GM18505 (cell line): ENCODE measurements at regions not wholly inside any gene's neighbourhood (a gene's known extent, or its start where the extent isn't known, plus 50 kb on each side); places are given as distances from the start of the nearest gene placed in this dataset.

Source experiments
- ATAC-seq: cut with Tn5 transposase; IDR thresholded peaks from one replicate; pipeline ENCODE4 v1.9.1; 2021; ENCODE audit not compliant: unreplicated experiment
- POLR2A ChIP-seq: IDR thresholded peaks from 4 replicates; pipeline ENCODE4 v1.6.1; 2011; ENCODE audit warnings: borderline replicate concordance; ENCODE audit not compliant: insufficient read depth, insufficient read length; ENCODE audit errors: extremely low read depth

GRCh38 chr4:124977045-124977444 is 264.5 kb upstream of the ANKRD50 start:
- no peak for TF ChIP-seq POLR2A
- no peak for ATAC-seq

GRCh38 chr4:124974152-124974551 is 261.6 kb upstream of the ANKRD50 start:
- ATAC-seq, result no peak
- TF ChIP-seq POLR2A, result no peak

DNA sequence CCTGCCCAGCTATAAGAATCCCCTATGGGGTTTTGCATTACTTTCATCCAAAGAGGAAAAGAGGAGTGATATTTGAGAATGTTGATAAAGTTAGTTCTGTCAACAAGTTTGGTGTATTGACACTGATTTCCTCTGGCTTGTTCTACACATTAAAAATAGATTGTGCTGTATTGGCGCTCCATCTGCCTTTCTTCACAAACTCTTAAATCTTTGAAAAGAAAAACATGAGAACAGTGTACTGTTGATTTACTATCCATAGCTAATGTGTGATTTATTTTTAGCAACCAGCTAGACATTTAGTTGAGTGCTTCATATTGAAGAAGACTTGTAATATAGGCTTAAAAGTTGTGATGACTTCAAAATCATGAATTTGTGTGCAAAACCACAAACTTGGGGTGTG is 261.2 kb upstream of the ANKRD50 start:
- ATAC-seq, result no peak
- no peak for TF ChIP-seq POLR2A

DNA sequence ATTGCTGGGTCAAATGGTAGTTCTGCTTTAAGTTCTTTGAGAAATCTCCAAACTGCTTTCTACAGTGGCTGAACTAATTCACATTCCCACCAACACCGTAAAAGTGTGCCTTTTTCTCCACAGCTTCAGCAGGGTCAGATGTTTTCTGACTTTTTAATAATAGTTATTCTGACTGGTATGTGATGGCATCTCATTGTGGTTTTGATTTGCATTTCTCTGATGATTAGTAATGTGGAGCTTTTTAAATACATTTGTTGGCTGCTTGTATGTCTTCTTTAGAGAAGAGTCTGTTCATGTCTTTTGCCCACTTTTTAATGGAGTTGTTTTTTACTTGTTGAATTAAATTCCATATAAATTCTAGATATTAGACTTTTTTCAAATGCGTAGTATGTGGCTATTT is 257.5 kb upstream of the ANKRD50 start:
- no peak for TF ChIP-seq POLR2A
- ATAC-seq, result no peak

- no peak for ATAC-seq
- TF ChIP-seq POLR2A, result no peak
Measured at GRCh38 chr4:124965497-124965891, 253.0 kb upstream of the ANKRD50 start.

GRCh38 chr4:124964852-124965496 is 252.4 kb upstream of the ANKRD50 start:
- TF ChIP-seq POLR2A, result no peak

DNA sequence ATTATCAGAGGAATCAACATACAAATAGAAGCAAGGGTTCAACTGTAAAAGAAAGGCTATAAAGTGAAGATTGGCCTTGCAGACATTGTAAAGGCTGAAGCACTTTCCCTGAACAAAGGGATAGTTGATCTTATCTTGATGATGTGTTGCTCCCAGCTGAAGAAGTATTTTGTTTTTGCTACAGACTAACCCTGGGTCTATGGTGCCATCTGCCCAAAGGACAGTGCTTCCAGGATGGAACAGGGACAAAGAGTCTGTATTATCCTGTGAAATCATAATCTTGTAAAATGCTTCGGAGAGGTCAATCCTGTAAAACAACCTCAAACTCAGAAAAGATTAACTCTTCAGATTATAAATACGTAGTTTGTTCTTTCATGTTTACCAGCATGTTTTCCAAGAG is 251.7 kb upstream of the ANKRD50 start:
- ATAC-seq, result no peak

More at GRCh38 chr4:124964852-124965496, 252.4 kb upstream of the ANKRD50 start:
- no peak for ATAC-seq

DNA sequence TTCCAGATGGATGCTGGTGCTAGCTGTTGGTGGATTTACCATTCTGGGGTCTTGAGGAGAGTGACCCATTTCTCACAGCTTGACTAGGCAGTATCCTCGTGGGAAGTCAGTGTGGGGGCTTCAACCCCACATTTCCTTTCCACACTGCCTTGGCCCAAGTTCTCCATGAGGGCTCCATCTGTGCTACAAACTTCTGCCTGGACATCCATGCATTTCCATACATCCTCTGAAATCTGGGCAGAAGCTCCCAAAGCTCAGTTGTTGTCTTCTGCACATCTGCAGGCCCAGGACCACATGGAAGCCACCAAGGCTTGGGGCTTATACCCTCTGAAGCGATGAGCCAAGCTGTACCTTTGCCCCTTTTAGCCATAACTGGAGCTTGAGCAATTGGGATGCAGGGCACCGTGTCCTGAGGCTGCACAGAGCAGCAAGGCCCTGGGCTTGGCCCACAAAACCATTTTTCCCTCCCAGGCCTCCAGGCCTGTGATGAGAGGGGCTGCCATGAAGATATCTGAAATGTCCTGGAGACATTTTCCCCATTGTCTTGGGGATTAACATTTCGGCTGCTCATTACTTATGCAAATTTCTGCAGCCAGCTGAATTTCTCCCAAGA is 248.7 kb upstream of the ANKRD50 start:
- TF ChIP-seq POLR2A, result no peak
- no peak for ATAC-seq

More for the DNA sequence above, 251.7 kb upstream of the ANKRD50 start:
- no peak for TF ChIP-seq POLR2A

- no peak for ATAC-seq
- TF ChIP-seq POLR2A, result no peak
Measured at GRCh38 chr4:124958847-124959246, 246.3 kb upstream of the ANKRD50 start.

DNA sequence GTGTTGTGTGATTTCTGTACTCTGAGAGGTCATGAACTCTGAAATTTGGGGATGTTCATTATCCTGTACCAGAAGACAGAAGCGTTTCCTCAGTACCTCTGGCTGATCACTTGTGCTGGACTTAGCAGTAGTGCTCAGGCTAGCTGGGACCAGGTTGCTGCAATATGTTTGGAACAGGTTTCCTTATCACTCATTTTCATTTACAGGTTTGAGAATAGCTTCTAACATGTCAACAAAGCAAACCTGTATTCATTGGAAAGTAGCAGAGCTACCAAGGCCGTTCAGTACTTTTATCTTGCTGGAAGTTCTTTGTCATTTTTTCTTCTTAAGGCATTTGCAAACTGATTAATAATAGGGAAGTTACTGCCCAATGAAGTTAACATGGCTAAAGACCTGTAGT is 242.9 kb upstream of the ANKRD50 start:
- TF ChIP-seq POLR2A, result no peak
- ATAC-seq, result no peak

DNA sequence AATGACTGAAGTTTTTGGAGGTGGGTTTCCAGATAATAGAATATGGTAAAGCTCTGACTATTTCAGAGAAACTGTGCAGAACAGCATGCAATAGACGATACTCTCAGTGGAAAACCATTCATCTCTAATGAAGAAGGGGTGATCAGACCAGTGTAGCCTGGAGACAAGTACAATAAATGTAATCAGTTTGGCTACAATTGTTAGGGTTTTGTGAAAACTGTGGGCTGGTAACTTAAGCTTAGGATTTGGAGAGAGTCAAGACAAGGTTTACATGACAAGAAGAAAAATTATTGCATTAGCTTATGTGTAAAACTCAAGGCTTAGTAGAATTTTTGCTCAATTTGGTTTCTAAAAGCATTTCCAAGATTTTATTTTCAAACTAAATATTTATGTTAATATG is 241.5 kb upstream of the ANKRD50 start:
- no peak for ATAC-seq
- TF ChIP-seq POLR2A, result no peak

- TF ChIP-seq POLR2A, result no peak
- no peak for ATAC-seq
Measured at GRCh38 chr4:124953486-124953885, 241.0 kb upstream of the ANKRD50 start.

GRCh38 chr4:124953061-124953460 is 240.5 kb upstream of the ANKRD50 start:
- no peak for TF ChIP-seq POLR2A
- ATAC-seq, result no peak

GRCh38 chr4:124952601-124953000 is 240.1 kb upstream of the ANKRD50 start:
- TF ChIP-seq POLR2A, result no peak
- no peak for ATAC-seq
